Caki2 (cell line): ENCODE measurements at regions not wholly inside any gene's neighbourhood (a gene's known extent, or its start where the extent isn't known, plus 50 kb on each side); places are given as distances from the start of the nearest gene placed in this dataset.

Experiments used
- DNase-seq: peaks from one replicate; pipeline ENCODE4 v3.0.0-alpha.2; 2015; ENCODE audit warnings: low read depth
- in situ Hi-C: cut with HindIII; loops from 2 replicates; pipeline ENCODE4 v1.10.0; 2016; ENCODE audit warnings: low sequenced_read_pairs, low pct_unique_long_range_greater_than_20kb, mixed read lengths

DNA sequence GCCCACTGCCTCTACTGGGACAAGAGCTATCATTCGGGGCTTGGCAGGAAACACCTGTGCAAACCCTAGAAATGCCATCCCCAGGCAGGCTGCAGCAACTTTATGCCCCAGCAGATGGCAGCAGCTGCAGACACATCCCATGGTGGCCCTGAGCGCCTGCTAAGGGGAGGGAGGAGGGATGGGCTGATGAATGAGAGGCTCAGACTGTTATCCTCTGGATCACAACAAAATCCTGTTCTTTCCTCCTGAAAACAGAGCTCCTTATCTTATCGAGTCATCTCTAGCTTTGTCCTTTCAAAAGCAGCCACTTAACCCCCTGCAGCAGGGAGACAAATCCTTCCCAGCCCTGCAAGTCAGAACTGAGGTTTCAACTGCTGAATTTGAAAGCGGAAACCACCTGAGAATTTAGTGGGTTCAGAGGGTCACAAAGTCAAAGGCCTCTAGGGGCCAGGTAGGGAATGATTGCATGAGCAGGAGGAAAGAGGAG lies 90.6 kb upstream of the PROK2 start:
- in situ Hi-C loops, result no loop called here
- DNase-seq, result peak; percentile 48

DNA sequence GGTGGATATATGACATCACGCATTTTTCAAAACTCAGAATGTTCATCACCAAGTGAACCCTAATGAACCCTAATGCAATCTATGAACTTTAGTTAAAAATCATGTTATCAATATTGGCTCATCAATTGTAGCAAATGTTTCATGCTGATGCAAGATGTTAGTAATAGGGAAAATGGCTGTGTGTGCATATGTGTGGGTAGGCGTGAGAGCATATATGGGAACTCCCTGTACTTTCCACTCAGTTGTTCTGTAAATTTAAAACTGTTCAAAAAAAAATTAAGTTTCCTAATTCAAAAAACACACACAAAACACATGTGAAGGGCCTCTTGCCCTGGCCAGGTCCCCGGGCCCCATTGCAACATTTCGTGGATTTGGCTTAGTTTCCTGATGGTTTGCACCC lies 89.7 kb upstream of the PROK2 start:
- DNase-seq, result no peak
- in situ Hi-C loops, result no loop called here

- in situ Hi-C loops, result no loop called here
- DNase-seq, result no peak
Observed at GRCh38 chr3:71873093-71873611, 88.2 kb upstream of the PROK2 start.

DNA sequence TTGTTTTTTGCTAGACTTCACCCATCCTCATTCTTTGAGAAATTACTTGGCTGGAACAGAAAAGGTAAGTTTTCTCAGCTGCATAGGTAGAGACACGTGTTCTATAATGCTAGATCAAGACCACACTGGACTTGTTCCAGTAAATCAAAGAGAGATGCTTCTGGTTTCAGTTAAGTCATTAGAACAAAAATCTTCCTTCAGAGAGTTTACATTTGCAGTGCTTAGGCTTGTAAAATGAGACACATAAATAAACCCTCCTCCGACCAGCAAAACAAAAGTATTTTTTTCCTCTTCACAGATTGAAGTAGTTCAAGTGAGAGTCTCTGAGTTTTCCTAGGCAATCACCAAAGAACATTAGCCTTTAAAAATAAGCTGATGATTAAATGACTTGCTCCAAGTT lies 87.3 kb upstream of the PROK2 start:
- in situ Hi-C loops, result no loop called here
- DNase-seq, result no peak

DNA sequence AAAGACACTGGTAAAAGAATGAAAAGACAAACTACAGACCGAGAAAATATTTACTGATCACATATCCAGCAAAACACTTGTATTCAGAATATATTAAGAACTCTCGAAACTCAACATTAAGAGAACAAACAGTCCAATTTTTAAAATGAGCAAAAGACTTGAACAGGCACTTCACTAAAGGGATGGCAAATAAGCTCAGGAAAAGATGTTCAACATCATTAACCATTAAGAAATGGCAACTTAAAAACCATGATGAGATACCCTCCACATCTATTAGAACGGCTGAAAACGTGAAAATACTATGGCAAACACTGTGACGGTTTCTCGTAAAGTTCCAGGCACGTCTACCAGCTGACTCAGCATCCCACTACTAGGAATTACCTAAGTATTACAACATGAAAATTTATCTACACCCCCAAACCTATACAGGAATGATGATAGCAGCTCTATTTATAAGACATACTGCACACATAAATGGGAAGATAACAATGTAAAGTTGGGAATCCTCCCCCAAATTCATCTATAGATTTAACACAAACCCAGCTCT lies 86.1 kb upstream of the PROK2 start:
- in situ Hi-C loops, result no loop called here
- no peak for DNase-seq

GRCh38 chr3:71868876-71869275 lies 83.9 kb upstream of the PROK2 start:
- in situ Hi-C loops, result no loop called here
- no peak for DNase-seq

DNA sequence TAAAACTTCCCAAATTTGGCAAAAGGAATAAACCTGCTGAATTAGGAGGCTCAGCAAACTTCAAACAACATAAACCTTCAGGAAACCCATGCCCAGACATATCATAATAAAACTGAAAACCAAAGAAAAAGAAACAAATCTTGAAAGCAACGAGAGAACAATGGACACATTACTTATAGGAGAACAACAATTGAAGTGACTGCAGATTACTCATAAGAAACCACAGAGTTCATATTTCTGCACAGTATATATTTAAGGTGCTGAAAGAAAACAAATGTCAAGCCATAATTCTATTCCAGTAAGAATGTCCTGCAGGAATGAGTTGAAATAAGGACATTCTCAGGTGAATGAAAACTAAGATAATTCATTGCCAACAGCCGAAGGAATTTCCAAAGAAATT lies 80.8 kb upstream of the PROK2 start:
- in situ Hi-C loops, result no loop called here
- no peak for DNase-seq

DNA sequence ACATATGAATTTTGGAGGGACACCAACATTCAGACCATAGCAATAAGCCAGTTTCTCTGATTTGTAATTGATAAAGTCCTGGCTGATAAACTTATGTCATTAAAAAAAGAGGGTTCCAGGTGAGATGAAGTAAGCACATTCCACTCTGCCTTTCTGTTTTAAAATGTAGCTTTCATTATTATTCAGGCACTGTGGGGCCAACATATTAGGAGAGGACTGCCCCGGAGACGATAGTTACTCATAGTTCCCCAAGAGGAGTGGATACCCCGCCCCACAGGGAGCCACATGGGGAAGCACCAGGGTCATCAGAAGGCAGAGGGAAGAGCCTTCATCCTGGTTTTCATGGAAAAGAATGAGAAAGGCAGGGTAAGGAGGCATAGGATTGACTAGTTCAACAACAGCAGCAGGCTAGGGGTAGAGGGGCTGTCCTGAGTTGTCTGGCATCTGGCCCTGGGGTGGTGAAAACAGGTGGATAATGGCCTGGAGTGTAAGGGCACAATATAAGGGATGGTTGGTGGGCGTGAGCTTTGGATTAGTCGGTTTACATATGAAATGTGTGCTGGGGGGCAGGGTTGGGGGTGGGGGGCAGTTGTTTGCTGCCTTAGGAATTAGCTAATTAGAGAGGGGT lies 78.7 kb upstream of the PROK2 start:
- in situ Hi-C loops, result no loop called here

DNA sequence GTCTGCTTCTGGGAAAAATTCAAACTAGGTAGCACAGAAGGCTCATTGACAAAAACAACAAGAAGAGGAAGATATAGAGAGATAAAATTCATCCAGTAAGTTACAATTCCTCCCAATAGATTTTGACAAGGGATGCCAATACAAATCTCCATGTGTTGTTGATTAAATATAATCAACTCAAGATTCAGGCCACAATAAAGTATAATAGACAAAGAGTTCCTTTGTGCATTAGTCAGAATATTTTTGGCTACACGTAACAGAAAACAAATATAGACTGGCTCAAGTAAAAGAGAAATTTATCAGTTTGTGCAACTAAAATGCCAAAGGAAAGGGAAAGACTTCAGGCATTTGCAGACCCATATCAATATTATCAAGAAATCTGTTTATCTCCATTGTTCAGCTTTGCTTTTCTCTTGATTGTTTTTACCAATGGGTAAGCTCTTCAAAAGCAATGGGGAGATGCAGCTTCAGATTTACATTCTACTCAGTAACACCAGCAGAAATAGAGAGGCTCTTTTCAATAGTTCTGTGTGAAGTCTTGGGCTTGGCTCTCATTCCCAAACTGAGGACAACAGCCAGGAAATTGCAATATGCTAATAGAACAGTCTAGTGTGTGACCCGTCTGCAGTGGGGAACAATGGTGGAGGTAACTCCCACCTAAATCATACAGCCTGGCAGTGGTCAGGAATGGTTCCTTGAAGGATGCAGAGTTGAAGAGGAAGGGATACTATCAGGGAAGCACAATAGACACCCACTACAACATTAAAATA lies 77.6 kb upstream of the PROK2 start:
- in situ Hi-C loops, result no loop called here
- no peak for DNase-seq

More for the DNA sequence above, 78.7 kb upstream of the PROK2 start:
- no peak for DNase-seq

GRCh38 chr3:71859123-71859519 lies 74.2 kb upstream of the PROK2 start:
- in situ Hi-C loops, result no loop called here
- DNase-seq, result peak; percentile 18

DNA sequence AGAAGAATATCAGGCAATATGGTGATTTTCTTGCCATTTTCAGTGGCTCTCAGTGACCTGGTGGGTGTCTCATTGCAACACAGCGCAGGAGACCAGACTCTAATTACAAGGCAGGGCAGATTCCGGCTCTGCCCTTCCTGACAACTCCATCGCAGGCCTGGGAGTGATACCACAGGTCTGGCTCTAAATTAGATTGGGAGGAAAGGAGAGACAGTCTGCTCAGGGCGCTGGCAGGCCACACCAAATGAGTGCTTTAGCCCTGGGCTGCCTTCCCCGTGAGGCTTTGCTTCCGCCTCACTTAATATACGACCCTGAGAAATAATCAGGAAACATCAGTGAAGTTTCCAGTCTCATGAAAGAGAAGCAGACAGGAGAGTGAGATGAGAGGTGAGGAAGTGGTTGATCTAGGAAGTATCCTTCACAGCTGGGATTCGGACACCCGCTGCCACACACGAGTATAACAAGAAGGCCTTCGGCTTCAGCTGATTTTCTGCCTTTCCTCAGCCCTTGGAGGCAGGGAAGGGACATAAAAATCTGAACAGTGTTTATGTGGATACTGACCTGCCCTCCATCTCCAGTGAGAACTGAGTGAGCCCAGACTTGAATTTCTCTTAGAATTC lies 73.7 kb upstream of the PROK2 start:
- in situ Hi-C loops, result no loop called here
- no peak for DNase-seq

DNA sequence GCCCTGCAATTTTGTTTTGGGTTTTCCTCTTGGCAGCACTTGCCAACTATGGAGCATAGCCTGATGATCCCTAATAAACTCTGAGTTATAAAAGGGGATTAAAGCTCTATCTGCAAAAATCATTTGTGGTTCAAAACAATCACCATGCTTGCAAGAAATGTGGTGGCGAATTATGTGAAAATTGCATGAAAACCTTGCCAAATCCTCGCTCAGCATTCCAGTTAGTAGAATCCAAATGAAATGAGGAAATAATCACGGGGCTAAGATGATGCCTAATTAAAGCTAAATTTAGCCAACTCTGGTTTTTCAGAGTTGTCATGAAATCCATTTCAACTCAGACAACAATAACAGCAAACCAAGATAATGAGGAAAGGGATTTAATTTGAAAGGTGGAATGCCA lies 73.0 kb upstream of the PROK2 start:
- no peak for DNase-seq
- in situ Hi-C loops, result no loop called here

DNA sequence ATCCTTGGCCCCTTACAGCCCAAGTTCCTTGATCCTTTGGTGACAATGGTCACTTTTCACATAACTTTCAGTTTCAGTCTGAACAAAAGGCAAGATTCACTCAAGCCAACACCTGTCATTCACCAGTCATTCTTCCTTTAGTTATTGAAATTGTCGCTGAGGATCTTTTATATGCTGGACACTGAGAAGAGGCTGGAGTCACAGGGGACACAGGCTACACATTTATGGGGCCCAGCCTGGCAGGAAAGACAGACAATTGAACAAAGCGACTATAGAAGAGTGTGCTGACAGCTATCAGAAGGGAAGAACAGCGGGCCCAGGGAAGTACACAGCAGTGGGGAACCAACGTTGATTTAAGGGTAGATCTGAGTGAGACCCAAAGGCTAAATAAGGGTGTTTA lies 69.8 kb upstream of the PROK2 start:
- in situ Hi-C loops, result no loop called here
- DNase-seq, result no peak

DNA sequence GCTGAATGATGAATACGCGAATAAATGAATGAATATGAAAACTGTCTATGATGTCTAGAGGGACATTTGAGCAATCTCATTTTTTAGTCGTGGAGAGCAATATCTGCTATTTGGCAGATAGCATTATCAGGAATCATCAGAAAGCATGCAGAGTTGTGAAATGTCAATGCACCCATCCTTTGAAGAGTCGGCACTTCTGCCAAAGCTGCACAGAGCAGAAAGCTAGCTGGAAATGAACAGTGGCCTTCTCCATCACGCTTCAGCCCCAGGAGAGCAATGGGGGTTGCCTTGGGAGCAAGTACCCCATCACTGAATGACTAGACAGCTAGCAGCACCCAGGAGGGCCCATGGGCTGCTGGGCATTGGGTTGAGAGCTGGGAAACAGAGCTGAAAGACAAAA lies 69.1 kb upstream of the PROK2 start:
- in situ Hi-C loops, result no loop called here
- DNase-seq, result no peak

GRCh38 chr3:71851878-71852277 lies 66.9 kb upstream of the PROK2 start:
- in situ Hi-C loops, result no loop called here

DNA sequence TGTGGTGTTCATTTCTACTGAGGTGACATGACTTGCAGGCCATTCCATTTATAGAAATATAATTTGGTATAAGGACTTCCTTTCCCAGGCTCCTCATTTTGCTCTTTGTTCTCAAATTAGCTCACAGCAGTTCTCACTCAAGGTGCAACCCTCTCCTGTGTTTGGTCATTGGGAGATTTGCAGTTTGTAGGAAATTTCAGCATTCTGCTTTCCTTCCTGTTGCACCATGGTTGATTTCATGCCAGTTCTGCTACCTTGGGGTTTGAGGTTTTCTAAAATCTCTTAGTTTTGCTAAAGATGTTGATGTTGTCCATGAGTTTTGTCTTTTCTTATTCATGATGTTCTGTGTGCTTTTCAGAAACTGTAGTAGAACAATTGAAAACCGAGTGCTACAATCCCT lies 65.7 kb upstream of the PROK2 start:
- DNase-seq, result no peak
- in situ Hi-C loops, result no loop called here

More at GRCh38 chr3:71851878-71852277, 66.9 kb upstream of the PROK2 start:
- DNase-seq, result no peak

DNA sequence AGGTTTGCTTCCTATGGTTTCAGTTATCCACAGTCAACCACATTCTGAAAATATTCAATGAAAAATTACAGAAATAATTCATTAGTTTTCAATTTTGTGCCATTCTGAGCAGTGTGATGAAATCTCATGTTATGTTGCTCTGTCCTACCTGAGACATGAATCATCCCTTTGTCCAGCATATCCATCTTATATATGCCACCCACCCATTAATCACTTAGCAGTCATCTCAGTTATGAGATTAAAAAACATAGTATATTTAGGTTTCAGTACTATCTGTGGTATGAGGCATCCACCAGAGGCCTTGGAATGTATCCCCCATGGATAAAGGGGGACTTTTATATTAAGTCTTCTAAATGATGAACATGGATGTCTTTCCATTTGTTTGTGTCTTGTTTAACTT lies 64.7 kb upstream of the PROK2 start:
- in situ Hi-C loops, result no loop called here
- no peak for DNase-seq

DNA sequence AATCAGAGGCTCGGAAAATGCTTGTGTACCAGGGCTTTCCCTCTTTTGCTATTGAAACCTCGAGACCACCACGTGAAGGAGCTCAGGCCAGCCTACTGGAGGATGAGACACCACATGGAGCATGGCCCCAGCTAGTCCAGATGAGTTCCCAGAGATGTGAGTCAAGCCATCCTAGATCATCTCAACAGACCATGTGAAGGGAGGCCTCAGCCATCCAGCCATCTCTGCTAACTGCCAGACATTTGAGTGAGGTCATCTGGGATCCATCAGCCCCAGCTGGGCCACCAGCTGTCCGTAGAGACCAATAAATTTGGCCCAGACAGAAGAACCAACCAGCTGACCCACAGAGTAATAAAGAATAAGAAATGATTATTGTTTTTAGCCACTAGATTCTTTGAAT lies 62.8 kb upstream of the PROK2 start:
- in situ Hi-C loops, result no loop called here
- no peak for DNase-seq

DNA sequence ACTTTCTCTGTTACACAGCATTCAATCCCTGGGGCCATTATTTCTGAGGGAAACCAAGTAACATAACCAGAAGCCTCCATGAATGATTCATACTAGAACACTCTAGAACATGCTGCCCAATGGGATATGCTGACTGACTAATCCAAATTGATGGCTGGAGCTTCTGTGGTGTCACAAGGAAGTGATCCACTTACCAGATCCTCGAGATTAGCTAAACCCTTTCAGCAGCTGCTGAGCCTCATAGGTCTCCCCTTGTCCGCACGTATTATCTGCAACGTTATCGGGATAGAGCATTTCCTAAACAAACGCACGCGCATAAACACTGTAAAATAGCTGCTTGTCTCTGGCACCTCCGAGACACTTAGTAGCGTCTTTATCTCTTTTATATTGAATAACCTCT lies 61.2 kb upstream of the PROK2 start:
- DNase-seq, result no peak
- in situ Hi-C loops, result no loop called here
